Occipital lobe (tissue), 1 donor: ENCODE measurements at regions not wholly inside any gene's neighbourhood (a gene's known extent, or its start where the extent isn't known, plus 50 kb on each side); places are given as distances from the start of the nearest gene placed in this dataset.

Source experiments
- DNase-seq: peaks from one replicate; lab custom pipeline; 2025; lab: John Stamatoyannopoulos, UW

GRCh38 chr12:81811061-81811777 is 52.1 kb upstream of the PPFIA2 start:
- no peak for DNase-seq

- no peak for DNase-seq
Observed at GRCh38 chr12:81809829-81810595, 50.9 kb upstream of the PPFIA2 start.

DNA sequence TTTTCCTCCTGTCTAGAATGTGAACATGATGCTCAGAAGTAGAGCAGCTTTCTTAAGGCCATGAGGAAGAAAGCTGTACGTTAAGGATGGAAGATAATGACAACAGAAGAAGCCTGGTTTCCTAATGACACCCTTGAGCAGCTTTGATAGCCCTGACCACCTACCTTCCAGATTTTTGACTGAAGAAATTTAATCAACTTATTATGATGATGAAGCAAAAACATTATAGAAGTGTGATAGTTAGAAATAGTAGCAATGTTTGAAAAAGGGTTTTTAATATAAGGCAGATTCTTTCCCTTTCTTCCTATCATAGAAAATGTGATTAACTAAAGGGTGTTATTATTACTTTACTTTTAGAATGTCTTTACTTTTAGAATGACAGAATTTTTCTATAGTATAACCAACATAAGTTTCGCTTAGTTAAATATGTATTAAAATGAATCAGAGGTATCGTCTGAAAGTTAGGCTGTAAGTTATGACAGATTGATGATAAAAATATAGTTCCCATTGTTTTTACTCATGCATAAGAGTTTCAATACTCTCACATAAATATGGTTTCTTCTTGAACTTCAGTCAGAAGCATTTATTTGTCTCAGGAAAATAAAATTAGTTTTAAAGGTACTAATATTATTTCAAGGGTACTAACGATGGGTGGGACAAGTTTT is 50.1 kb upstream of the PPFIA2 start:
- DNase-seq = no peak
